ENCODE measurements at regions not wholly inside any gene's neighbourhood (a gene's known extent, or its start where the extent isn't known, plus 50 kb on each side); places are given as distances from the start of the nearest gene placed in this dataset.

DNA sequence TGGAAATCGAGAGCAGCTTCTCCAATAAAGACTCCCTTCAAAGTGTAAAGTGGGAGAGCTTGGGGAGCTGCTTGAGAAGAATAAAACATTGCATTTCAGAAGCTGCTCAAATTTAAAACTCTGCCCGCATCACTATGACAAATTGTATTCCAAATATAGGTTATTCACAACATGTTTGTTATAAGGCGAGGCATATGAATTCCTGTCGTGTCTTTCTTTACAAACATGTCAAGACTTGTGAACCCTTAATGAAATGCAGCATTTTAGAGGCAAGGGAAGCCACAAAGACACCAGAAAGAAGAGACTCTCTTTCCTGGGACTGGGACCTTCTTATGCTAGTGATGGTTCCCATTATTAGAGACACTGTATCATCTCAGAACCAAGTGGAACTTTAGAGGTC is 311.2 kb downstream of the DHX15 start:
- TF ChIP-seq POLR2A (IDR thresholded peaks at IDR 0.05) (no peak), CTCF (IDR thresholded peaks at IDR 0.05 in 4 of 5, conservative IDR thresholded peaks at IDR 0.05 in 1 of 5) (no peak)
- H3K4me3 ChIP-seq: no peak overlapping the region
- H3K27me3 ChIP-seq: no peaks in the 10 kb centered on the region
- intact Hi-C loops (cut with DNase I; ENCODE audit: low total_unique reads): no loop called here
- H3K9me3 ChIP-seq: no peaks in the 10 kb centered on the region
- DNase-seq (no peak), ATAC-seq (no peak)
- H3K27ac ChIP-seq: no peak overlapping the region
- no peaks in the 10 kb centered on the region for H3K36me3 ChIP-seq
- in situ Hi-C loops (cut with MboI; ENCODE audit: low sequenced_read_pairs in 4 of 4): loop anchor here in 1 of 4 donors (25.0 kb wide), 1 partner anchor 911 kb away; no protein-coding TSS in a partner anchor
- no peaks in the 10 kb centered on the region for H3K4me1 ChIP-seq

GRCh38 chr4:24266951-24267722 is 317.2 kb downstream of the DHX15 start:
- in situ Hi-C loops (cut with MboI; ENCODE audit: low sequenced_read_pairs in 4 of 4): loop anchor here in 1 of 4 donors (25.0 kb wide), 1 partner anchor 905 kb away; no protein-coding TSS in a partner anchor
- Histone ChIP-seq H3K4me1 (peaks cover 18 to 37% of the 10 kb centered on the region in 2 donors), H3K27me3 (no peaks in the 10 kb centered on the region), H3K27ac (peak overlapping the region in 2 of 4 donors; percentile 79 to 83), H3K4me3 (no peak overlapping the region), H3K36me3 (no peaks in the 10 kb centered on the region), H3K9me3 (no peaks in the 10 kb centered on the region)
- ATAC-seq (no peak), DNase-seq (no peak)
- TF ChIP-seq POLR2A (IDR thresholded peaks at IDR 0.05) (no peak), CTCF (IDR thresholded peaks at IDR 0.05 in 4 of 5, conservative IDR thresholded peaks at IDR 0.05 in 1 of 5) (no peak)
- intact Hi-C loops (cut with DNase I; ENCODE audit: low total_unique reads): loop anchor here (5.0 kb wide), 3 partner anchors 80 to 335 kb away; no protein-coding TSS in a partner anchor

GRCh38 chr4:24265989-24266388 is 318.4 kb downstream of the DHX15 start:
- intact Hi-C loops (cut with DNase I; ENCODE audit: low total_unique reads): loop anchor here (2.0 to 5.0 kb wide), 4 partner anchors 21 to 334 kb away; no protein-coding TSS in a partner anchor
- H3K27ac ChIP-seq: peak overlapping the region; percentile 74 to 83 (median 79)

DNA sequence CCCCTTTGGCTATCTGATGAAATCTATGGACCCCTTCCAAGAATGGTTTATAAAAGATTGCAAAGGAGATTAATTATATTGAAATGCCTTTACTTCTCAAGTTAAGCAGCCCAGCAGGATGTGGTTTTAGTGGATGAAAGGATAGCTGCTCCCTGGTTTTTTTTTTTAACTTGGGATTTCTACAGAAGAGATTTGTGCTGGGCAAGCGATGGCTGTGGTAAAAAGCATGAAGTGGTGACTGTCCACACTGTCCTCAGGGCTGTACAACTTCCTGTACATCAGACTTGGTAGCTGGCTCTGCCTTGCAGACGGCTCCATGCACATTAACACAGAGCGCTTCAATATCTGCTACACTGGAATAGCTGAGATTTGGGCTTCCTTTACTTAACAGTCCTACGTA is 321.7 kb downstream of the DHX15 start:
- intact Hi-C loops (cut with DNase I; ENCODE audit: low total_unique reads): no loop called here
- Histone ChIP-seq H3K4me3 (no peak overlapping the region), H3K27ac (peak overlapping the region; percentile 62 to 77 (median 66))

More at GRCh38 chr4:24265989-24266388, 318.4 kb downstream of the DHX15 start:
- in situ Hi-C loops (cut with MboI; ENCODE audit: low sequenced_read_pairs in 4 of 4): loop anchor here in 1 of 4 donors (25.0 kb wide), 1 partner anchor 904 kb away; no protein-coding TSS in a partner anchor
- peak; percentile 70 to 86 for DNase-seq
- peaks cover 30 to 47% of the 10 kb centered on the region in 2 donors for H3K4me1 ChIP-seq
- H3K4me3 ChIP-seq: no peak overlapping the region
- H3K9me3 ChIP-seq: no peaks in the 10 kb centered on the region
- H3K36me3 ChIP-seq: no peaks in the 10 kb centered on the region
- peak; percentile 97 to 98 for ATAC-seq
- TF ChIP-seq POLR2A (IDR thresholded peaks at IDR 0.05) (peak in 1 of 2 donors; percentile 8), CTCF (IDR thresholded peaks at IDR 0.05 in 4 of 5, conservative IDR thresholded peaks at IDR 0.05 in 1 of 5) (no peak)
- no peaks in the 10 kb centered on the region for H3K27me3 ChIP-seq

More for the DNA sequence above, 321.7 kb downstream of the DHX15 start:
- DNase-seq (no peak), ATAC-seq (no peak)
- Histone ChIP-seq H3K9me3 (no peaks in the 10 kb centered on the region), H3K27me3 (no peaks in the 10 kb centered on the region), H3K36me3 (no peaks in the 10 kb centered on the region), H3K4me1 (peaks cover 38 to 54% of the 10 kb centered on the region in 2 donors)
- in situ Hi-C loops (cut with MboI; ENCODE audit: low sequenced_read_pairs in 4 of 4): loop anchor here in 1 of 4 donors (25.0 kb wide), 1 partner anchor 900 kb away; no protein-coding TSS in a partner anchor
- TF ChIP-seq CTCF (IDR thresholded peaks at IDR 0.05 in 4 of 5, conservative IDR thresholded peaks at IDR 0.05 in 1 of 5) (no peak), POLR2A (IDR thresholded peaks at IDR 0.05) (no peak)
